ENCODE measurements at regions not wholly inside any gene's neighbourhood (a gene's known extent, or its start where the extent isn't known, plus 50 kb on each side); places are given as distances from the start of the nearest gene placed in this dataset.

GRCh38 chr11:70545610-70545912 lies 147.2 kb downstream of the CTTN start:
- no peaks in the 10 kb centered on the region for H3K9me3 Mint-ChIP-seq
- H3K4me3 Mint-ChIP-seq = no peak overlapping the region
- no peak for ATAC-seq (ENCODE audit: low read depth)
- intact Hi-C loops (cut with micrococcal nuclease) = no loop called here
- CTCF ChIA-PET = no interaction called here
- peaks cover 8% of the 10 kb centered on the region for H3K27me3 Mint-ChIP-seq
- DNase-seq = no peak
- no peak for TF ChIP-seq CTCF (IDR thresholded peaks at IDR 0.05)
- no peaks in the 10 kb centered on the region for H3K4me1 Mint-ChIP-seq
- no peak overlapping the region for H3K27ac Mint-ChIP-seq
- H3K36me3 Mint-ChIP-seq (ENCODE audit: low read depth) = no peaks in the 10 kb centered on the region
- POLR2A ChIA-PET = no interaction called here

- H3K36me3 Mint-ChIP-seq (ENCODE audit: low read depth) = no peaks in the 10 kb centered on the region
- POLR2A ChIA-PET = no interaction called here
- CTCF ChIA-PET = no interaction called here
- ATAC-seq (ENCODE audit: low read depth) (no peak), DNase-seq (no peak)
- peaks cover 8% of the 10 kb centered on the region for H3K27me3 Mint-ChIP-seq
- no peak overlapping the region for H3K4me3 Mint-ChIP-seq
- no peak overlapping the region for H3K27ac Mint-ChIP-seq
- TF ChIP-seq CTCF (IDR thresholded peaks at IDR 0.05) = no peak
- intact Hi-C loops (cut with micrococcal nuclease) = no loop called here
- H3K4me1 Mint-ChIP-seq = no peaks in the 10 kb centered on the region
- H3K9me3 Mint-ChIP-seq = no peaks in the 10 kb centered on the region
Observed at GRCh38 chr11:70546191-70546940, 148.0 kb downstream of the CTTN start.

GRCh38 chr11:70547386-70547785 lies 149.1 kb downstream of the CTTN start:
- Mint-ChIP-seq H3K27ac (no peak overlapping the region), H3K36me3 (ENCODE audit: low read depth) (no peaks in the 10 kb centered on the region), H3K4me3 (no peak overlapping the region), H3K27me3 (peaks cover 8% of the 10 kb centered on the region), H3K9me3 (no peaks in the 10 kb centered on the region), H3K4me1 (no peaks in the 10 kb centered on the region)
- intact Hi-C loops (cut with micrococcal nuclease) = no loop called here
- no peak for DNase-seq
- TF ChIP-seq CTCF (IDR thresholded peaks at IDR 0.05) = no peak
- ChIA-PET CTCF (no interaction called here), POLR2A (no interaction called here)
- no peak for ATAC-seq (ENCODE audit: low read depth)

GRCh38 chr11:70547821-70548670 lies 149.7 kb downstream of the CTTN start:
- H3K27me3 Mint-ChIP-seq = peaks cover 8% of the 10 kb centered on the region
- intact Hi-C loops (cut with micrococcal nuclease) = no loop called here
- H3K9me3 Mint-ChIP-seq = no peaks in the 10 kb centered on the region
- ChIA-PET CTCF (no interaction called here), POLR2A (no interaction called here)
- no peak for DNase-seq
- H3K27ac Mint-ChIP-seq = no peak overlapping the region
- no peaks in the 10 kb centered on the region for H3K36me3 Mint-ChIP-seq (ENCODE audit: low read depth)
- TF ChIP-seq CTCF (IDR thresholded peaks at IDR 0.05) = no peak
- H3K4me1 Mint-ChIP-seq = no peaks in the 10 kb centered on the region
- H3K4me3 Mint-ChIP-seq = no peak overlapping the region
- no peak for ATAC-seq (ENCODE audit: low read depth)

- H3K27me3 Mint-ChIP-seq = peaks cover 8% of the 10 kb centered on the region
- DNase-seq (no peak), ATAC-seq (ENCODE audit: low read depth) (no peak)
- no peak for TF ChIP-seq CTCF (IDR thresholded peaks at IDR 0.05)
- H3K27ac Mint-ChIP-seq = no peak overlapping the region
- intact Hi-C loops (cut with micrococcal nuclease) = no loop called here
- ChIA-PET CTCF (no interaction called here), POLR2A (no interaction called here)
- no peaks in the 10 kb centered on the region for H3K36me3 Mint-ChIP-seq (ENCODE audit: low read depth)
- no peaks in the 10 kb centered on the region for H3K4me1 Mint-ChIP-seq
- no peaks in the 10 kb centered on the region for H3K9me3 Mint-ChIP-seq
- H3K4me3 Mint-ChIP-seq = no peak overlapping the region
Observed at GRCh38 chr11:70548976-70549375, 150.6 kb downstream of the CTTN start.
